Activated naive CD8-positive, alpha-beta T cell treated with anti-CD3 and anti-CD28 coated beads, Interleukin-2, amount 50 U/mL, for 24 hours (primary cell): ENCODE measurements at regions not wholly inside any gene's neighbourhood (a gene's known extent, or its start where the extent isn't known, plus 50 kb on each side); places are given as distances from the start of the nearest gene placed in this dataset.
"Not testable (repeated sequence)": the region's sequence is repeated elsewhere in the genome, so short reads cannot be mapped to it uniquely, and the experiment has no call there.

Source experiments
- ATAC-seq: fragments of 150-1000 bp; cut with Tn5 transposase; one replicate; pipeline ENCODE4 v1.10.0; 2021
- DNase-seq: peaks from one replicate; pipeline ENCODE4 v3.0.0; 2021
- H3K27ac Mint-ChIP-seq: one replicate; pipeline ENCODE4 v1.8.0; 2021; ENCODE audit warnings: mild to moderate bottlenecking, mixed read lengths
- H3K27me3 Mint-ChIP-seq: one replicate; pipeline ENCODE4 v1.8.0; 2021; ENCODE audit warnings: mixed read lengths
- H3K36me3 Mint-ChIP-seq: one replicate; pipeline ENCODE4 v1.8.0; 2021; ENCODE audit warnings: low read depth, mixed read lengths
- H3K4me1 Mint-ChIP-seq: one replicate; pipeline ENCODE4 v1.8.0; 2021; ENCODE audit warnings: mixed read lengths
- H3K4me3 Mint-ChIP-seq: one replicate; pipeline ENCODE4 v1.8.0; 2021; ENCODE audit warnings: mild to moderate bottlenecking, moderate library complexity, mixed read lengths
- H3K9me3 Mint-ChIP-seq: one replicate; pipeline ENCODE4 v1.8.0; 2021; ENCODE audit warnings: mixed read lengths

- Mint-ChIP-seq H3K9me3 (peaks cover 2% of the 10 kb centered on the region), H3K36me3 (no peaks in the 10 kb centered on the region), H3K4me1 (no peaks in the 10 kb centered on the region), H3K27ac (no peak overlapping the region), H3K27me3 (no peaks in the 10 kb centered on the region), H3K4me3 (no peak overlapping the region)
- DNase-seq (no peak), ATAC-seq (no peak)
Observed at GRCh38 chr14:37650356-37651037, 55.1 kb downstream of the TTC6 start.

- no peak overlapping the region for H3K4me3 Mint-ChIP-seq
- H3K36me3 Mint-ChIP-seq: no peaks in the 10 kb centered on the region
- no peak overlapping the region for H3K27ac Mint-ChIP-seq
- no peaks in the 10 kb centered on the region for H3K4me1 Mint-ChIP-seq
- peaks cover 9% of the 10 kb centered on the region for H3K9me3 Mint-ChIP-seq
- H3K27me3 Mint-ChIP-seq: no peaks in the 10 kb centered on the region
- no peak for DNase-seq
- no peak for ATAC-seq
Observed at GRCh38 chr14:37652042-37652441, 56.6 kb downstream of the TTC6 start.

- DNase-seq (no peak), ATAC-seq (no peak)
- no peak overlapping the region for H3K27ac Mint-ChIP-seq
- no peak overlapping the region for H3K4me3 Mint-ChIP-seq
- H3K27me3 Mint-ChIP-seq: no peaks in the 10 kb centered on the region
- H3K4me1 Mint-ChIP-seq: no peaks in the 10 kb centered on the region
- peaks cover 19% of the 10 kb centered on the region for H3K9me3 Mint-ChIP-seq
- no peaks in the 10 kb centered on the region for H3K36me3 Mint-ChIP-seq
Observed at GRCh38 chr14:37655418-37655817, 60.0 kb downstream of the TTC6 start.

- peaks cover 28% of the 10 kb centered on the region for H3K9me3 Mint-ChIP-seq
- no peak overlapping the region for H3K27ac Mint-ChIP-seq
- H3K4me3 Mint-ChIP-seq: no peak overlapping the region
- DNase-seq: no peak
- no peaks in the 10 kb centered on the region for H3K36me3 Mint-ChIP-seq
- H3K27me3 Mint-ChIP-seq: no peaks in the 10 kb centered on the region
- ATAC-seq: no peak
- H3K4me1 Mint-ChIP-seq: no peaks in the 10 kb centered on the region
Observed at GRCh38 chr14:37658156-37658555, 62.7 kb downstream of the TTC6 start.

- Mint-ChIP-seq H3K27ac (no peak overlapping the region), H3K4me1 (no peaks in the 10 kb centered on the region), H3K27me3 (no peaks in the 10 kb centered on the region), H3K36me3 (no peaks in the 10 kb centered on the region), H3K9me3 (peaks cover 20% of the 10 kb centered on the region), H3K4me3 (no peak overlapping the region)
- ATAC-seq (no peak), DNase-seq (no peak)
Observed at GRCh38 chr14:37663498-37663897, 68.1 kb downstream of the TTC6 start.

DNA sequence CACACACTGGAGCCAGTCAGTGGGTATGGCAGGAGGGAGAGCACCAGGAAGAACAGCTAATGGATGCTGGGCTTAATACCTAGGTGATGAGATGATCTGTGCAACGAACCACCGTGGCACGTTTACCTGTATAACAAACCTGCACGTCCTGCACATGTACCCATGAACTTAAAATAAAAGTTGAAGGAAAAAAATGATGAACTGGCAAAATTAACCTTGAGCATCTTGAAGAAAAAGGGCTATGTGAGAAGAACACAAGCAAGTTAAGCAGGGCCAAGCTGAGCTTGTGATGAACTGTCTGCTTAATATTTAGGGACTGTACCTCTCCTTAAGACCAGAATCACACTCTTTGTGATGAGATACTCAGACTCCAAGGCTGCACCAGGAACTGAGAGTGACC is 70.0 kb downstream of the TTC6 start:
- Mint-ChIP-seq H3K9me3 (peaks cover 13% of the 10 kb centered on the region), H3K27ac (no peak overlapping the region), H3K27me3 (no peaks in the 10 kb centered on the region), H3K36me3 (no peaks in the 10 kb centered on the region), H3K4me3 (no peak overlapping the region), H3K4me1 (no peaks in the 10 kb centered on the region)
- DNase-seq: no peak
- ATAC-seq: no peak

DNA sequence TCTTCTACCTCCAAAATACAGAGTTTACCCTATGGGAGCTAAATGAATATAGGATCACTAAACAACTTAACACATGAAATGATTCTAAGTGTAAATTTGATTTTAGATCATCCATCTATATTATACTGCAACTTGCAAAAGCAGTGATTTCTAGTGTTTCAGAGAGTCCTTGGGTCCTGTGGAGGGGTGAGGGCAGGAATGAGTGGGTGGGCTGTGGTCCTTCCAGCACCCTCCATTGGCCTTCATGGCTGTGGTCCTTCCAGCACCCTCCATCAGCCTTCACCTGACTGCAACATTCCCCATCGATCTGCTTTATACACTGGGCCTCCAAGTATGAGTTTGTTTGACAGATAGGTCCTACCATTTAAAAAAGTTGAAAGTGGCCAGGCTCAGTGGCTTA is 70.5 kb downstream of the TTC6 start:
- Mint-ChIP-seq H3K36me3 (no peaks in the 10 kb centered on the region), H3K9me3 (peaks cover 13% of the 10 kb centered on the region), H3K4me3 (no peak overlapping the region), H3K27me3 (no peaks in the 10 kb centered on the region), H3K27ac (no peak overlapping the region), H3K4me1 (no peaks in the 10 kb centered on the region)
- no peak for DNase-seq
- ATAC-seq: no peak

GRCh38 chr14:37668646-37669045 is 73.2 kb downstream of the TTC6 start:
- no peak overlapping the region for H3K27ac Mint-ChIP-seq
- DNase-seq (no peak), ATAC-seq (no peak)

DNA sequence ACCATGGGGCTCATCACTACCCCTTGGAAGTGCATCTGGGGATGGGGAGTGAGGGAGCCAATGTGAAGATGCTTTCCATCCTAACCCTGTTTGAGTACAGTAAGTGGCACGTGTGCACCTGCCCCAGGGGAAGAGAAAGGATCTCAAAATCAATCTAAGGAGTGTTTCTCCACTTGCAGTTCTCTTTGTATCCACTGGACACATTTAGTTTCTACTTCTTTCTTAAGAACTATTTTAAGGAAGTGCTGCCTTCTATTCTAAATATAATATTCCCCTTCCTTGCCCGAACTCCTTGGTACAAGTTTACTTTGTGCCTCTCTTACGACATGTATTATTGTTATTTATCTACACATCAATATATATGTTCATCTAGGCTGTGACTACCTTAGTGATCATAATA is 73.8 kb downstream of the TTC6 start:
- peaks cover 4% of the 10 kb centered on the region for H3K9me3 Mint-ChIP-seq
- no peak overlapping the region for H3K4me3 Mint-ChIP-seq
- H3K27ac Mint-ChIP-seq: no peak overlapping the region
- H3K4me1 Mint-ChIP-seq: no peaks in the 10 kb centered on the region
- H3K27me3 Mint-ChIP-seq: no peaks in the 10 kb centered on the region
- ATAC-seq (no peak), DNase-seq (no peak)
- no peaks in the 10 kb centered on the region for H3K36me3 Mint-ChIP-seq

More at GRCh38 chr14:37668646-37669045, 73.2 kb downstream of the TTC6 start:
- H3K4me1 Mint-ChIP-seq: no peaks in the 10 kb centered on the region
- H3K4me3 Mint-ChIP-seq: no peak overlapping the region
- H3K27me3 Mint-ChIP-seq: no peaks in the 10 kb centered on the region
- H3K9me3 Mint-ChIP-seq: peaks cover 4% of the 10 kb centered on the region
- H3K36me3 Mint-ChIP-seq: no peaks in the 10 kb centered on the region

- no peaks in the 10 kb centered on the region for H3K27me3 Mint-ChIP-seq
- H3K36me3 Mint-ChIP-seq: no peaks in the 10 kb centered on the region
- H3K4me1 Mint-ChIP-seq: no peaks in the 10 kb centered on the region
- no peak overlapping the region for H3K27ac Mint-ChIP-seq
- DNase-seq: no peak
- no peak for ATAC-seq
- peaks cover 4% of the 10 kb centered on the region for H3K9me3 Mint-ChIP-seq
- H3K4me3 Mint-ChIP-seq: no peak overlapping the region
Observed at GRCh38 chr14:37673439-37673838, 78.0 kb downstream of the TTC6 start.

GRCh38 chr14:37678916-37679315 is 83.5 kb downstream of the TTC6 start:
- no peaks in the 10 kb centered on the region for H3K27me3 Mint-ChIP-seq
- H3K9me3 Mint-ChIP-seq: no peaks in the 10 kb centered on the region
- H3K36me3 Mint-ChIP-seq: no peaks in the 10 kb centered on the region
- no peak for DNase-seq
- no peaks in the 10 kb centered on the region for H3K4me1 Mint-ChIP-seq
- no peak for ATAC-seq
- no peak overlapping the region for H3K4me3 Mint-ChIP-seq
- H3K27ac Mint-ChIP-seq: no peak overlapping the region

DNA sequence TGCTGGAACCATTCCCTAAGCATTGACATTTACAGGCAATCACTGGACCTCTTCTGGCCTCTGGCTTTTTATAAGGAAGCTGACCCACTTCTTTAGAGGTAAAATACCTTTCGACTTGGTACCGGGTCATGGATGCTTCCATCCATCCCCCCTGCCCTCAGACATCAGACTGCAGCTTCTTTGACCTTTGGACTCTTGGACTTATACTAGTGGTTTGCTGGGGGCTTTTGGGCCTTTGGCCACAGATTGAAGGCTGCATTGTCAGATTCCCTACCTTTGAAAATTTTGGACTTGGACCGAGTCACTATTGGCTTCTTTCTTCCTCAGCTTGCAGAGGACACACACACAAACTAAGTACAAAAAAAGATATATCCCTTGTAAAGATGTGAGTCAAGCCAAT is 86.1 kb downstream of the TTC6 start:
- Mint-ChIP-seq H3K36me3 (no peaks in the 10 kb centered on the region), H3K4me1 (no peaks in the 10 kb centered on the region), H3K9me3 (peaks cover 4% of the 10 kb centered on the region), H3K4me3 (no peak overlapping the region), H3K27ac (no peak overlapping the region), H3K27me3 (no peaks in the 10 kb centered on the region)
- ATAC-seq (no peak), DNase-seq (no peak)

GRCh38 chr14:37692680-37693079 is 97.3 kb downstream of the TTC6 start:
- DNase-seq, H3K27me3 Mint-ChIP-seq, ATAC-seq, H3K36me3 Mint-ChIP-seq, H3K4me1 Mint-ChIP-seq, H3K27ac Mint-ChIP-seq, H3K4me3 Mint-ChIP-seq: not testable (repeated sequence)
- H3K9me3 Mint-ChIP-seq: peaks cover 28% of the 10 kb centered on the region

DNA sequence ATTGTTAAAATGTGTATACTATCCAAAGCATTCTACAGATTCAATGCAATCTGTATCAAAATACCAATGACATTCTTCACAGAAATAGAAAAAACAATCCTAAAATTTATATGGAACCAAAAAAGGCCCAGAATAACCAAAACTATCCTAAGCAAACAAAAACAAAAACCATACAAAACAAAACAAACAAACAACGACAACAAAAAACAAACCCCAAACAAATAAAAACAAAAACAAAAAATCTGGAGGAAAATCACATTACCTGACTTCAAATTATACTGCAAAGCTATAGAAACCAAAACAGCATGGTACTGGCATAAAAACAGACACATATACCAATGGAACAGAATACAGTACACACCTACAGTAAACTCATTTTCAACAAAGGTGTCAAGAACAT is 98.0 kb downstream of the TTC6 start:
- H3K4me3 Mint-ChIP-seq, H3K36me3 Mint-ChIP-seq, DNase-seq, ATAC-seq, H3K27me3 Mint-ChIP-seq, H3K4me1 Mint-ChIP-seq, H3K27ac Mint-ChIP-seq: not testable (repeated sequence)
- H3K9me3 Mint-ChIP-seq: peaks cover 28% of the 10 kb centered on the region

- no peak overlapping the region for H3K4me3 Mint-ChIP-seq
- H3K27me3 Mint-ChIP-seq: peaks cover 2% of the 10 kb centered on the region
- H3K4me1 Mint-ChIP-seq: no peaks in the 10 kb centered on the region
- no peak overlapping the region for H3K27ac Mint-ChIP-seq
- H3K36me3 Mint-ChIP-seq: no peaks in the 10 kb centered on the region
- peaks cover 22% of the 10 kb centered on the region for H3K9me3 Mint-ChIP-seq
- DNase-seq (no peak), ATAC-seq (no peak)
Observed at GRCh38 chr14:37695866-37696265, 100.4 kb downstream of the TTC6 start.
